ENCODE measurements at regions not wholly inside any gene's neighbourhood (a gene's known extent, or its start where the extent isn't known, plus 50 kb on each side); places are given as distances from the start of the nearest gene placed in this dataset.
A peak's percentile ranks its signal among the peaks of the same experiment; 100 is the strongest.

- no peaks in the 10 kb centered on the region for H3K9me3 ChIP-seq (ENCODE audit: control insufficient read depth in 4 of 4, insufficient read depth in 3 of 4, low read length in 3 of 4)
- ATAC-seq (ENCODE audit: insufficient read depth, low FRiP score): no peak
- 26 to 33% methylated on average over 3 of the region's 3 CpGs for WGBS, 2 donors
- H3K27me3 ChIP-seq (ENCODE audit: control insufficient read depth in 3 of 3, insufficient read depth in 3 of 3, low read length in 2 of 3): no peaks in the 10 kb centered on the region
- no peak overlapping the region for H3K27ac ChIP-seq (ENCODE audit: low read depth in 1 of 2, low read length in 1 of 2)
- H3K36me3 ChIP-seq (ENCODE audit: control insufficient read depth in 4 of 4, insufficient read depth in 4 of 4, low read length in 4 of 4): no peaks in the 10 kb centered on the region
- H3K4me3 ChIP-seq: no peak overlapping the region
- DNase-seq: peak in 2 of 3 donors; percentile 16 to 44
- H3K4me1 ChIP-seq (ENCODE audit: control insufficient read depth in 5 of 5, insufficient read depth in 5 of 5, low read length in 5 of 5): peaks cover 0 to 5% (median 0%) of the 10 kb centered on the region in 5 donors
- H3K9ac ChIP-seq (ENCODE audit: insufficient read depth in 1 of 2, low read length in 2 of 2): no peak overlapping the region
- TF ChIP-seq CTCF (IDR thresholded peaks at IDR 0.05; ENCODE audit: control extremely low read depth, extremely low read depth): no peak
These were observed 130.3 kb upstream of the POT1 start for GRCh38 chr7:125059861-125060456.

GRCh38 chr7:125057963-125058362, 128.3 kb upstream of the POT1 start:
- Histone ChIP-seq H3K4me1 (ENCODE audit: control insufficient read depth in 5 of 5, insufficient read depth in 5 of 5, low read length in 5 of 5) (peaks cover 0 to 5% (median 0%) of the 10 kb centered on the region in 5 donors), H3K9ac (ENCODE audit: insufficient read depth in 1 of 2, low read length in 2 of 2) (no peak overlapping the region), H3K9me3 (ENCODE audit: control insufficient read depth in 4 of 4, insufficient read depth in 3 of 4, low read length in 3 of 4) (no peaks in the 10 kb centered on the region), H3K4me3 (no peak overlapping the region), H3K27ac (ENCODE audit: low read depth in 1 of 2, low read length in 1 of 2) (no peak overlapping the region), H3K27me3 (ENCODE audit: control insufficient read depth in 3 of 3, insufficient read depth in 3 of 3, low read length in 2 of 3) (no peaks in the 10 kb centered on the region), H3K36me3 (ENCODE audit: control insufficient read depth in 4 of 4, insufficient read depth in 4 of 4, low read length in 4 of 4) (no peaks in the 10 kb centered on the region)
- no peak for DNase-seq
- 44 to 62% methylated on average over 3 of the region's 3 CpGs for WGBS, 2 donors
- no peak for TF ChIP-seq CTCF (IDR thresholded peaks at IDR 0.05; ENCODE audit: control extremely low read depth, extremely low read depth)
- no peak for ATAC-seq (ENCODE audit: insufficient read depth, low FRiP score)

- no peak overlapping the region for H3K9ac ChIP-seq (ENCODE audit: insufficient read depth in 1 of 2, low read length in 2 of 2)
- H3K4me3 ChIP-seq: no peak overlapping the region
- no peaks in the 10 kb centered on the region for H3K9me3 ChIP-seq (ENCODE audit: control insufficient read depth in 4 of 4, insufficient read depth in 3 of 4, low read length in 3 of 4)
- TF ChIP-seq CTCF (IDR thresholded peaks at IDR 0.05; ENCODE audit: control extremely low read depth, extremely low read depth): no peak
- ATAC-seq (ENCODE audit: insufficient read depth, low FRiP score) (no peak), DNase-seq (no peak)
- no peaks in the 10 kb centered on the region for H3K27me3 ChIP-seq (ENCODE audit: control insufficient read depth in 3 of 3, insufficient read depth in 3 of 3, low read length in 2 of 3)
- no peak overlapping the region for H3K27ac ChIP-seq (ENCODE audit: low read depth in 1 of 2, low read length in 1 of 2)
- no peaks in the 10 kb centered on the region for H3K36me3 ChIP-seq (ENCODE audit: control insufficient read depth in 4 of 4, insufficient read depth in 4 of 4, low read length in 4 of 4)
- no peaks in the 10 kb centered on the region for H3K4me1 ChIP-seq (ENCODE audit: control insufficient read depth in 5 of 5, insufficient read depth in 5 of 5, low read length in 5 of 5)
These were observed 125.8 kb upstream of the POT1 start for GRCh38 chr7:125055376-125055775.

GRCh38 chr7:125046767-125047166, 117.1 kb upstream of the POT1 start:
- Histone ChIP-seq H3K36me3 (ENCODE audit: control insufficient read depth in 4 of 4, insufficient read depth in 4 of 4, low read length in 4 of 4) (no peaks in the 10 kb centered on the region), H3K9ac (ENCODE audit: insufficient read depth in 1 of 2, low read length in 2 of 2) (no peak overlapping the region), H3K27me3 (ENCODE audit: control insufficient read depth in 3 of 3, insufficient read depth in 3 of 3, low read length in 2 of 3) (no peaks in the 10 kb centered on the region), H3K9me3 (ENCODE audit: control insufficient read depth in 4 of 4, insufficient read depth in 3 of 4, low read length in 3 of 4) (peaks cover 0 to 8% (median 0%) of the 10 kb centered on the region in 4 donors), H3K4me3 (no peak overlapping the region), H3K27ac (ENCODE audit: low read depth in 1 of 2, low read length in 1 of 2) (no peak overlapping the region), H3K4me1 (ENCODE audit: control insufficient read depth in 5 of 5, insufficient read depth in 5 of 5, low read length in 5 of 5) (no peaks in the 10 kb centered on the region)
- TF ChIP-seq CTCF (IDR thresholded peaks at IDR 0.05; ENCODE audit: control extremely low read depth, extremely low read depth): no peak
- WGBS, 2 donors: 89 to 91% methylated on average over 6 of the region's 6 CpGs
- ATAC-seq (ENCODE audit: insufficient read depth, low FRiP score) (no peak), DNase-seq (no peak)

Measured in lung (tissue), 11 donors.